Gastroesophageal sphincter (tissue), 4 donors: ENCODE measurements at regions not wholly inside any gene's neighbourhood (a gene's known extent, or its start where the extent isn't known, plus 50 kb on each side); places are given as distances from the start of the nearest gene placed in this dataset.
"Not testable (repeated sequence)": the region's sequence is repeated elsewhere in the genome, so short reads cannot be mapped to it uniquely, and the experiment has no call there.

Experiments used
- ATAC-seq: fragments of 150-250 bp; one replicate; pipeline ENCODE4 v1.9.1; 2016; ENCODE audit warnings: mild to moderate bottlenecking, moderate library complexity
- H3K27ac ChIP-seq, 4 donors: fragments of 200-600 bp; sonication (generic) in 3 of 4; 1 replicate in 3 of 4; 2 replicates in 1 of 4; pipeline ENCODE4 v1.5.1; 2016 to 2019
- H3K27me3 ChIP-seq: fragments of 200-600 bp; sonication (generic); one replicate; pipeline ENCODE4 v1.5.1; 2019
- H3K36me3 ChIP-seq, 2 donors: fragments of 200-600 bp; sonication (generic); one replicate each; pipeline ENCODE4 v1.5.1; 2019; ENCODE audit warnings: control low read depth in 1 of 2
- H3K4me1 ChIP-seq, 3 donors: fragments of 200-600 bp; sonication (generic); 1 replicate in 2 of 3; 2 replicates in 1 of 3; pipeline ENCODE4 v1.5.1; 2016 to 2019; ENCODE audit warnings: control low read depth in 2 of 3
- H3K4me3 ChIP-seq, 2 donors: fragments of 200-600 bp; sonication (generic); one replicate each; pipeline ENCODE4 v1.5.1; 2019; ENCODE audit warnings: mild to moderate bottlenecking in 1 of 2, moderate library complexity in 1 of 2
- H3K9me3 ChIP-seq, 3 donors: fragments of 200-600 bp; sonication (generic); one replicate each; pipeline ENCODE4 v1.5.1; 2017 to 2019; ENCODE audit warnings: control low read depth in 2 of 3
- CTCF ChIP-seq, 4 experiments: fragments of 200-600 bp in 2 of 4; fragments of 450-650 bp in 2 of 4; sonication (generic) in 1 of 4; IDR thresholded peaks; one replicate each; pipeline ENCODE4 v1.5.1; 2017 to 2019; ENCODE audit warnings: antibody characterized with exemption in 4 of 4, mild to moderate bottlenecking in 2 of 4, moderate library complexity in 2 of 4
- EP300 ChIP-seq: sonication (generic); formaldehyde crosslinking; IDR thresholded peaks from one replicate; pipeline ENCODE4 v1.6.1; 2017; ENCODE audit warnings: antibody characterized with exemption, mild to moderate bottlenecking
- POLR2A ChIP-seq, 2 donors: fragments of 450-650 bp; IDR thresholded peaks; one replicate each; pipeline ENCODE4 v1.6.1; 2017; ENCODE audit warnings: antibody characterized with exemption in 2 of 2, mild to moderate bottlenecking in 2 of 2, moderate library complexity in 1 of 2
- POLR2AphosphoS5 ChIP-seq: sonication (generic); formaldehyde crosslinking; IDR thresholded peaks from one replicate; pipeline ENCODE4 v1.6.1; 2017; ENCODE audit warnings: antibody characterized with exemption
- WGBS, 2 donors: methylation state at CpG; one replicate each; pipeline ENCODE4 v1.1.5; 2018; ENCODE audit warnings: low coverage in 1 of 2; 5-methylcytosine and 5-hydroxymethylcytosine counted together

- Histone ChIP-seq H3K36me3 (no peaks in the 10 kb centered on the region), H3K27ac (no peak overlapping the region), H3K27me3 (peaks cover 3% of the 10 kb centered on the region), H3K9me3 (no peaks in the 10 kb centered on the region), H3K4me3 (no peak overlapping the region), H3K4me1 (peaks cover 6 to 39% (median 12%) of the 10 kb centered on the region in 3 donors)
- WGBS, 2 donors = 31 to 44% methylated on average over 1 to 2 of the region's 3 CpGs
- ATAC-seq = no peak
- no peak for TF ChIP-seq POLR2AphosphoS5
- TF ChIP-seq CTCF (IDR thresholded peaks at IDR 0.05) = no peak
- TF ChIP-seq POLR2A (IDR thresholded peaks at IDR 0.05) = no peak
- TF ChIP-seq EP300 = no peak
These were observed 113.2 kb upstream of the RBPJ start for GRCh38 chr4:26207631-26208030.

GRCh38 chr4:26208237-26208994, 112.4 kb upstream of the RBPJ start:
- ATAC-seq = no peak
- Histone ChIP-seq H3K36me3 (no peaks in the 10 kb centered on the region), H3K9me3 (no peaks in the 10 kb centered on the region), H3K4me1 (peaks cover 6 to 39% (median 12%) of the 10 kb centered on the region in 3 donors), H3K27ac (no peak overlapping the region), H3K27me3 (peaks cover 11% of the 10 kb centered on the region), H3K4me3 (no peak overlapping the region)
- WGBS, 2 donors = 61 to 90% methylated on average over 1 to 2 of the region's 2 CpGs
- TF ChIP-seq CTCF (IDR thresholded peaks at IDR 0.05) (no peak), EP300 (no peak), POLR2AphosphoS5 (no peak), POLR2A (IDR thresholded peaks at IDR 0.05) (no peak)

GRCh38 chr4:26209378-26209777, 111.4 kb upstream of the RBPJ start:
- no CpG with 5 or more reads among the region's 1 CpG for WGBS, 2 donors
- not testable (repeated sequence) for H3K36me3 ChIP-seq, H3K27ac ChIP-seq, ATAC-seq, H3K9me3 ChIP-seq, H3K4me3 ChIP-seq
- Histone ChIP-seq H3K27me3 (peaks cover 13% of the 10 kb centered on the region), H3K4me1 (peaks cover 6 to 33% (median 12%) of the 10 kb centered on the region in 3 donors)

GRCh38 chr4:26212528-26212927, 108.3 kb upstream of the RBPJ start:
- Histone ChIP-seq H3K4me3 (no peak overlapping the region), H3K27me3 (peaks cover 13% of the 10 kb centered on the region), H3K36me3 (no peaks in the 10 kb centered on the region), H3K4me1 (peaks cover 0 to 5% (median 0%) of the 10 kb centered on the region in 3 donors), H3K9me3 (no peaks in the 10 kb centered on the region), H3K27ac (no peak overlapping the region)
- 78 to 92% methylated on average over 1 to 2 of the region's 2 CpGs for WGBS, 2 donors
- no peak for TF ChIP-seq POLR2AphosphoS5
- TF ChIP-seq CTCF (IDR thresholded peaks at IDR 0.05) = no peak
- TF ChIP-seq EP300 = no peak
- TF ChIP-seq POLR2A (IDR thresholded peaks at IDR 0.05) = no peak
- no peak for ATAC-seq

- peaks cover 13% of the 10 kb centered on the region for H3K27me3 ChIP-seq
- no peaks in the 10 kb centered on the region for H3K4me1 ChIP-seq
- no peaks in the 10 kb centered on the region for H3K9me3 ChIP-seq
- TF ChIP-seq CTCF (IDR thresholded peaks at IDR 0.05) = no peak
- TF ChIP-seq POLR2AphosphoS5 = no peak
- no peak for TF ChIP-seq POLR2A (IDR thresholded peaks at IDR 0.05)
- TF ChIP-seq EP300 = no peak
- no peak overlapping the region for H3K27ac ChIP-seq
- 78 to 81% methylated on average over 1 of the region's 1 CpG for WGBS, 2 donors
- H3K36me3 ChIP-seq = no peaks in the 10 kb centered on the region
- H3K4me3 ChIP-seq = no peak overlapping the region
- no peak for ATAC-seq
These were observed 107.5 kb upstream of the RBPJ start for GRCh38 chr4:26213317-26213716.
